ENCODE measurements at regions not wholly inside any gene's neighbourhood (a gene's known extent, or its start where the extent isn't known, plus 50 kb on each side); places are given as distances from the start of the nearest gene placed in this dataset.

GRCh38 chr5:116779846-116780245 lies 205.2 kb upstream of the SEMA6A start:
- Histone ChIP-seq H3K9me2 (replicated peaks; ENCODE audit: insufficient read depth, low read length) (no peaks in the 10 kb centered on the region), H3K27ac (ENCODE audit: low read length) (no peak overlapping the region), H3K4me3 (ENCODE audit: low read length) (no peak overlapping the region), H4K20me1 (ENCODE audit: insufficient read depth, low read length) (no peaks in the 10 kb centered on the region), H3K27me3 (replicated peaks; ENCODE audit: insufficient read depth, low read length) (no peaks in the 10 kb centered on the region), H3F3A (ENCODE audit: insufficient read depth, low read length) (no peaks in the 10 kb centered on the region), H2AFZ (ENCODE audit: low read length) (no peak overlapping the region), H3K36me3 (replicated peaks; ENCODE audit: insufficient read depth, low read length) (no peaks in the 10 kb centered on the region), H3K4me1 (ENCODE audit: low read length) (no peaks in the 10 kb centered on the region), H3K79me2 (ENCODE audit: low read length) (no peaks in the 10 kb centered on the region), H3K4me2 (ENCODE audit: low read depth, low read length) (no peak overlapping the region), H3K9ac (ENCODE audit: low read length) (no peak overlapping the region), H3K9me3 (replicated peaks; ENCODE audit: insufficient read depth, low read length) (no peaks in the 10 kb centered on the region)
- no peak for DNase-seq
- TF ChIP-seq EZH2phosphoT487 (IDR thresholded peaks at IDR 0.05; ENCODE audit: low read length) (no peak), CTCF (IDR thresholded peaks at IDR 0.05; ENCODE audit: low read length) (no peak), EZH2 (optimal IDR thresholded peaks at IDR 0.05; ENCODE audit: low read depth, low read length) (no peak)

- Histone ChIP-seq H4K20me1 (ENCODE audit: insufficient read depth, low read length) (no peaks in the 10 kb centered on the region), H3K9me3 (replicated peaks; ENCODE audit: insufficient read depth, low read length) (no peaks in the 10 kb centered on the region), H2AFZ (ENCODE audit: low read length) (no peak overlapping the region), H3F3A (ENCODE audit: insufficient read depth, low read length) (no peaks in the 10 kb centered on the region), H3K27ac (ENCODE audit: low read length) (no peak overlapping the region), H3K79me2 (ENCODE audit: low read length) (no peaks in the 10 kb centered on the region), H3K4me2 (ENCODE audit: low read depth, low read length) (no peak overlapping the region), H3K4me3 (ENCODE audit: low read length) (no peak overlapping the region), H3K36me3 (replicated peaks; ENCODE audit: insufficient read depth, low read length) (no peaks in the 10 kb centered on the region), H3K27me3 (replicated peaks; ENCODE audit: insufficient read depth, low read length) (no peaks in the 10 kb centered on the region), H3K9me2 (replicated peaks; ENCODE audit: insufficient read depth, low read length) (no peaks in the 10 kb centered on the region), H3K4me1 (ENCODE audit: low read length) (no peaks in the 10 kb centered on the region), H3K9ac (ENCODE audit: low read length) (no peak overlapping the region)
- no peak for DNase-seq
- TF ChIP-seq EZH2 (optimal IDR thresholded peaks at IDR 0.05; ENCODE audit: low read depth, low read length) (no peak), CTCF (IDR thresholded peaks at IDR 0.05; ENCODE audit: low read length) (no peak), EZH2phosphoT487 (IDR thresholded peaks at IDR 0.05; ENCODE audit: low read length) (no peak)
Measured at GRCh38 chr5:116778651-116779280, 204.1 kb upstream of the SEMA6A start.

- H3K36me3 ChIP-seq (replicated peaks; ENCODE audit: insufficient read depth, low read length), result no peaks in the 10 kb centered on the region
- no peaks in the 10 kb centered on the region for H4K20me1 ChIP-seq (ENCODE audit: insufficient read depth, low read length)
- no peak for DNase-seq
- no peaks in the 10 kb centered on the region for H3K79me2 ChIP-seq (ENCODE audit: low read length)
- H3K4me3 ChIP-seq (ENCODE audit: low read length), result no peak overlapping the region
- H3K9ac ChIP-seq (ENCODE audit: low read length), result no peak overlapping the region
- H2AFZ ChIP-seq (ENCODE audit: low read length), result no peak overlapping the region
- TF ChIP-seq EZH2phosphoT487 (IDR thresholded peaks at IDR 0.05; ENCODE audit: low read length) (no peak), CTCF (IDR thresholded peaks at IDR 0.05; ENCODE audit: low read length) (no peak), EZH2 (optimal IDR thresholded peaks at IDR 0.05; ENCODE audit: low read depth, low read length) (no peak)
- H3K27ac ChIP-seq (ENCODE audit: low read length), result no peak overlapping the region
- H3K4me1 ChIP-seq (ENCODE audit: low read length), result no peaks in the 10 kb centered on the region
- no peaks in the 10 kb centered on the region for H3K9me3 ChIP-seq (replicated peaks; ENCODE audit: insufficient read depth, low read length)
- H3K27me3 ChIP-seq (replicated peaks; ENCODE audit: insufficient read depth, low read length), result no peaks in the 10 kb centered on the region
- H3K4me2 ChIP-seq (ENCODE audit: low read depth, low read length), result no peak overlapping the region
- H3F3A ChIP-seq (ENCODE audit: insufficient read depth, low read length), result no peaks in the 10 kb centered on the region
- no peaks in the 10 kb centered on the region for H3K9me2 ChIP-seq (replicated peaks; ENCODE audit: insufficient read depth, low read length)
Measured at GRCh38 chr5:116778032-116778431, 203.4 kb upstream of the SEMA6A start.
